GM19468 (cell line): ENCODE measurements at regions not wholly inside any gene's neighbourhood (a gene's known extent, or its start where the extent isn't known, plus 50 kb on each side); places are given as distances from the start of the nearest gene placed in this dataset.
"Not testable (repeated sequence)": the region's sequence is repeated elsewhere in the genome, so short reads cannot be mapped to it uniquely, and the experiment has no call there.

Experiments
- ATAC-seq: cut with Tn5 transposase; IDR thresholded peaks from one replicate; pipeline ENCODE4 v1.9.1; 2021; ENCODE audit warnings: mild to moderate bottlenecking, moderate library complexity, moderate number of reproducible peaks; ENCODE audit not compliant: unreplicated experiment; ENCODE audit errors: extremely low read depth

- ATAC-seq: no peak
These were observed 725.1 kb downstream of the BRINP3 start for GRCh38 chr1:189752461-189752995.

GRCh38 chr1:189755100-189755499, 722.6 kb downstream of the BRINP3 start:
- ATAC-seq: not testable (repeated sequence)

DNA sequence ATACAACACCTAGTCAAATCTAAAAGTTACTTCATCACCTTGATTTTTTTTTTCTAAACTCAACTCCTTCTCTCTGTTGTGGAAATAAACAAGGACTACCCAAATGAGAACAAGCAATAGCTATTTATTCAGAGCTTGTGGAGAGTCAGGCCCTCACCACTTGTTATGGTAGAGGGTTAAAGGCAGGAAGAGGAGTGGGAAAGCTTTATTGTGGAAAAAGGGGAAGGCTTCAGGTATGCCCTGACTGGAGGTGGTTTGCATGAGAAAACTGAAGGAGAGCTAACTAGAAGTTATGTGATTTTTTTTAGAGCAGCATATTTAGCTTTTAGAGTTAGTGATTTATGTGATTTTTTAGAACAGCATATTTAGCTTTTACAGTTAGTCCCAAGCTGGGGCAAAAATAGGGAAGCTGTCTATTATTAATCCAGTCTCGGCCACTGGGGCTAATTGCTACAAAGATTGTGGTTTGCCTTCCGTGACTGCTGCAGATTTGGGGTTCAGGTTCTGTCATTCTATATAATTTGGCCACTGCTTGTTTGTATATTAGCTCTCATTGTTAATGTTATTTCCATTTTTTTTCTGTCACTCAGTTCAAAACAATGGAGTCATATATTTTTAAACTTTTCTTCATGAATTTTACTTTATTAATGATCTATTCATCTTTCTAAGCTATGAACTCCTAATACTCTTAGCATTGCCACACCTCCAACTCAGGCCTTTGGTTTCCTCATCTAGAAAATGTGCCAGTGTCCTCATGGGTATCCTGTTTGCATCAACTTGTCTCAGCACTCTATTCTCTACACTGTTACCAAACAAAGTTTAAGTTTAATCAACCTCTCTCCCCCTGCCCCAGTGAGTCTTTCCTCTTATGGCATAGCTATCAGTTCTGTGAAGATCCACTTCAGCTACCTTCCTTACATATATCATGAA, 713.0 kb downstream of the BRINP3 start:
- ATAC-seq: no peak

DNA sequence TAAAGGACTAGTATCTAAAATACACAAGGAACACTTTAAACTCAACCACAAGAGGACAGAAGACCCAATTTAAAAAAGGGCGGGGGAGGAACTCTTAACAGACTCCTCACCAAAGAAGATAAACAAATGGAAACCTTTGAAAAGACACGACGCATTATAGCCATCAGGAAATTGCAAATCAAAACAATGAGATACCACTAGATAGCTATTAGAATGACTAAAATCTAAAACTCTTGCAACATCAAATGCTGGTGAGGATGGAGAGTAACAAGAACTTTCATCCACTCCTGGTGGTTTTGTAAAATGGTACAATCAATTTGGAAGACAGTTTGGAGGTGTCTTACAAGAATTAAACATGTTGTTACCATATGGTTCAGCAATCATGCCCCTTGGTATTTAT, 708.2 kb downstream of the BRINP3 start:
- ATAC-seq: no peak

DNA sequence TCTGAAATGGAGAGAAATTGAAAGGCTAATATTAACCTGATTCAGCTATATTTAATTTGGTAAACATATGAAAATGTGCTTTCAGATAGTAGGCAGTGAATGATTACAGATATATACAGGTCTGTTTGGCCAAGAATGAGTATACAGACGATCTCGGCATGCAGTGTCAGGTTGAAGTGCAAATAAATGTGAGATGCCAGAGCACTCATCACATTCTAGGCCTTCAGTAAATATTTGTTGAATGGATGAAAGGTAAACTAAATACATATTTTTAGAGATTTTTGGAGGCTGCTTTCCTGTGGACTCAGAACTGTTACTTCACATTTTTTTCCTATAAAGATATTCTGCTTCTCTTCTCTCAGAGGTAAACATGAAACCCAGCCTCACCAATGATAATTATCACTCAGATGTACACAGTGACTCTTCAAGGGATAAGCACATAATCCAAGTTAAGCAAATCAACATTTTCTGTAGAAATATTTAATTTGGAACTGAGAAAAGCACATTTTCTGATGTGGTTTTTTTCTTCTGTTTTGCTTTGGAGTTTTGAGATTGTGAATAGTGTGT, 702.9 kb downstream of the BRINP3 start:
- ATAC-seq: no peak

DNA sequence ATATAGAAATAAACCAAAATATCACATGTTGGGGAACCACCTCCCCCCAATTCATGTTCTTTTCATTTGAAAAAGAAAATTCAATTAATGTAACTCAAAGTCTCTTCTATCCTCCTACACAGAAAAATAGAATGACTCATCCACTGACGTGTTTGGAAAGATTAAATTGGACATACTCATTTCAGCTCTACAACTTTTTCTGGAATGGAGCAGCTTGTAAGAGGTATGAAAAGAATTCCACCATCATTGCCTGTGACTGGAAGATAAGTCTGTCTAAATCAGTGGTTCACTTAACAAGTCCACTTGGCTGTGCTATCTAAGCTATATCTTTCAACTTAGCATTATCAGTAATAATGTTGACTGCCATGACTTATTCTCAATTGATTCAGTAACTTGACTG, 702.3 kb downstream of the BRINP3 start:
- no peak for ATAC-seq

DNA sequence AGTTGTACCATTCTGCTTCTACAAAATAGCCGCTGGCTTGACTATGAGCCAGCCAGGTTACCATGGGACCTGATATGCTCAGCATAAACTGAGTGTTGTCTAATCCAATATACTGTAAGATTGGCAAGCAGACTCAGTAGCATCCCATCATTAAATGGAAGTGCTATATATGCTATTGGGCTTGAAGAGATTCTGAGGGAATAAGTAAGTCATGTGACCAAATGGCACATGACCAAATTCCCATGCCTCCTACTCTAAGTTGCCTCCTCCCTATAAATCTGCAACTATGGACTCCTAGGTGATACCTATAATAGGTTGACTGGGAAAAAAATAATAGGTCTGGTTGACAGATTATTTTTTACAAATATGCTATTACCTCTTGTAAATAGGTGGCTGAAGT, 698.6 kb downstream of the BRINP3 start:
- no peak for ATAC-seq

- ATAC-seq: no peak
These were observed 695.4 kb downstream of the BRINP3 start for GRCh38 chr1:189782295-189782694.

- ATAC-seq: no peak
These were observed 694.2 kb downstream of the BRINP3 start for GRCh38 chr1:189783456-189783855.

GRCh38 chr1:189786761-189787160, 690.9 kb downstream of the BRINP3 start:
- ATAC-seq: no peak

DNA sequence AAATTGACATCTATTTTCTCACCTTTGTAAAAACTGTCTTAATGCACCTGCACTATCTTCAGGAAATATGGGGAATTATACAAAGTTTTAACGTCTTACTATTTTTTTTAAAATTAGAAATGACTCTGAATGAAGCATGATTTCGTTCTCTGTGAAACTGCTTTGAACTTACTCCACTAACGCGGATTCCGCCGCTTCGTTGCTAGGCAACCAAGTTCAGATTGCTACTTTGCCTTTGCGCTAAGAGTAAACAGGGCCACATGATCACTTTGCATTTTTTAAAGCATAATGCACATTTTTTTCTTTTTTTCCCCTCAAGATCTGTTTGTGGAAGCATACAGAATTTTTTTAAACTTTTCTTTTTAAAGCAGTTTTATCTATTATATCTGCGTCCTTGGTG, 690.5 kb downstream of the BRINP3 start:
- no peak for ATAC-seq

DNA sequence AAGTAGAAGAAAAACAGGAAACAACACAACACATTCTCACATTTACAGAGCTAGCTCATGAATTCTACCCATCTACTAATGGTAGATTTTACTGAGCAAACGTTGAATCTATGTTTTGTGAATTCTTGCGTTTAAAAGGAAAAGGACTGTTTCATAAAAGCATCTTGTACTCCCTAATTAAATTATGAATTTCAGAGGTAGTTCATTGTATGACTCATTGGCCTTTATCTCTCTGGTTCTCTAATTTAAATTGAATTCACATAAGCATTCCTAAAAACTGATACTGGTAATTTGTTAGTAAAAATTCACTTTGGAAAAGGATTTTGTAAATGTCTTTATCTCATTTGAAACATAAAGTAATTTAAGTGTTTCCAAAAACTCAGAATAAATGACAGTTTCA, 687.3 kb downstream of the BRINP3 start:
- no peak for ATAC-seq

DNA sequence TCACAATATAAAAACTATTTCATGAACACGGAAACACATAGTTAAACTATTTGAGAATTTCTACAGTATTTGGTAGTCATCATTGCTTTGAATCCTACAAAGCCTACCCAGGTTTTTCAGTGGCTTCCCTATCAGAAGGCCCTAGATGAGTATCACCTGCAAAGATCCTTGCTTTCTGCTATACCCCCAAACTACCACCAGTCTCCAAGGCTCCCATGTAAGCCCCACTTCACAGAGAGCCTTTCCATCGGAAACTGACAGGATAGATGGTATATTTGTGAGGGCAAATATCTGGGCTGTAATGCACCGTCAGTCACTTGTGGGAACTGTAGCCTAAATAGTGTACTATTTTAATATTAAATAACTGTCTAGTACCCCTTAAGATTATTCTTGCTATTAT, 674.3 kb downstream of the BRINP3 start:
- no peak for ATAC-seq

DNA sequence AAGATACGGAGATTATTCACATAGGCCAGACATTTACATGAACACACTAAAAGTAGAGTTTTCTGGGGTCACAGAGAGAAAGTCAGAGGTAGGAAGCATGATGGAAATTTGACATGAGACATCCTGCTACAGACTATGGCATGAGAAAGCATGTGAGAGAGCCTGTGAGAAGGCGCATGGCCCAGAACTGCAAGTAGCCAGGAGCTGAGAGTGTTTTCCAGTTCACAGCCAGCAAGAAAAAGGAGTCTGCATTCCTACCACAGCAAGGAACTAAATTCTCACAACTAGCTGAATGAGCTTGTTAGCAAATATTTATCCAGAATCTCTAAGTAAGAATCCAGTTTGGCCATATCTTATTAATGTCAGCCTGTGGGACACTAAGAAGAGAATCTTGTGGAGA, 673.3 kb downstream of the BRINP3 start:
- ATAC-seq: no peak

GRCh38 chr1:189805735-189806134, 671.9 kb downstream of the BRINP3 start:
- no peak for ATAC-seq

- ATAC-seq: not testable (repeated sequence)
These were observed 667.0 kb downstream of the BRINP3 start for GRCh38 chr1:189810639-189811038.

DNA sequence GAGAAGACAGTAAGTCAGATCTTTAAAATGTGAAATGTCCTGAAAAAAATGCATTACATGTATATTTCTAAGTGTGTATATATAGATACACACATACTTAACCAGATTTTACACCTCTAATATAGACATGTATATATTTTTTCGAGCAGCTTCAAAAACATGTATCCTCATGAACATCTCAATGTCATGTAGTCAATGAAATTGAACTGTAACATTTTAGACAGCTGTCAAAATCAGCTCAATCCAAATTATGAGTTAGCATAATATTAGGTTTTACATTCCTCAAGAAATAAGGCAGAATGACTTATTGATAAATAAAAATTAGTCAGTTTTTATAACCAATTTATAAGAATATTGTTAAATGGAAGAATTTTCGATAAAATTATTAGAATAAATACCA, 665.7 kb downstream of the BRINP3 start:
- no peak for ATAC-seq

- no peak for ATAC-seq
These were observed 661.1 kb downstream of the BRINP3 start for GRCh38 chr1:189816558-189816957.

DNA sequence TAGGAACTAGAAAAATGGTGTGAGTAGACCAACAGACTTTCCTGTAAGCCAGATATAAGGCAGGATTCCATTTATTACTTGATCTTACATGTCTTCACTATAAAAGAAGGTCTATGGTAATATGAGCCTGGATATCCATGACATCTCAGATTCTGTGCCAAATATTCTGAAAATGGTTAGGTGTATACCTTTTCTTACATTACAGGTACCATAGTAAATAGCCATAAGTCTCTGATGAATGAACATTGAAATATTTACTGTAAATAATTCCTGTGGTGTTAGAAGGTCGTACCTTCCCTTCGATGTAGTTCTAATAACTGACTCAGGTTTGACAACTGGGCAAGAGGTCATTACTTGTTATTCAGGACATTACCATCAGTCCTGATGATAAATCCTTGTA, 657.9 kb downstream of the BRINP3 start:
- ATAC-seq: no peak

GRCh38 chr1:189821833-189822232, 655.8 kb downstream of the BRINP3 start:
- no peak for ATAC-seq

DNA sequence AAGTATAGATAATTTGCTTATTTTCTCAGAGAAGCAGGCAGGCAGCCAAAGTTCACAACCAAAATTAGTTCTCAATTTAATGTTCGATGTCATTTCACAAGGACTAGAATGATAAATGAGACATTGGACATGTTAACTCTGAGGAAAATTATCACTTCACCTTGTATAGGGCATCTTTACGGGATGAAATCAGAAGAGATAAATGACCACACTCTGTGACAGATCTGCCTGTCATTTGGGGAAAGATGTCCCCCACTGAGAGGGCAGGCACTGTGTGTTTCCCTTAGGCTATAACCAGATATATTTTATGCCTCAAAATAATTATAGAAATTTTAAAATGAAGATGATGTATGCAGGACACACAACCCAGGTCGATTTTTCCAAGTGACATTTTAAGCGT, 642.9 kb downstream of the BRINP3 start:
- ATAC-seq: no peak

GRCh38 chr1:189847613-189848012, 630.1 kb downstream of the BRINP3 start:
- no peak for ATAC-seq
